Stimulated activated CD4-positive, alpha-beta T cell treated with anti-CD3 and anti-CD28 coated beads, TNF-alpha, amount 100 ng/mL, for 24 hours (primary cell): ENCODE measurements at regions not wholly inside any gene's neighbourhood (a gene's known extent, or its start where the extent isn't known, plus 50 kb on each side); places are given as distances from the start of the nearest gene placed in this dataset.
"Not testable (repeated sequence)": the region's sequence is repeated elsewhere in the genome, so short reads cannot be mapped to it uniquely, and the experiment has no call there.

Experiments
- DNase-seq, 3 experiments: peaks; one replicate each; pipeline ENCODE4 v3.0.0-alpha.2; 2020; ENCODE audit warnings: low read depth in 3 of 3

DNA sequence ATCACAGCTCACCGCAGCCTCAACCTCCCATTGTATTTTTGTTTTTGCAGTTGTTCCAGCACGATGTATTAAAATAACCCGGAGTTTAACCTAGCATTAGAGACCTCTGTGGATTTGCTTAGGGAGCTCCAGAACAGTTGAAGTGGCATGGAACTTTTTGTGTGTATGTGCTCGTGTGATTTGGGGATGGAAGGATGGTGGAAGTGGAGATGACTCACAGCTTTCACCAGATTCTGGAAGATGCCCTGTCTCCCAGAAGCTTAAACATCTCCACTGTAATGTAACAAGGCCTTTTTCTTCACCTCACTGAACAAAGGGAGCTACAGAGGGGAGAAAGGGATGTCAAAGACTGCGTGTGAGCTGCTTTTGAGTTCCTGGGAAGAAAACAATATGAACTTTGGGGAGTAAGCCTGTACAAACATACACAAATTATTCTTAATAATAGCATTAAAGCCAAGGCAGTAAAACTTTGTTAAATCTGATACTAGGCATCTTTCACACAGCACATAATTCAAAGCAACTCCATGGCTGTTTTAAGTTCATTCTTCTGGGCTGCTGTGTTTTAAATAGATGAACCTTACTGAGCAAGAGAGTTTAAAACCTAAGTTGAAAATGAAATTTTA is 226.4 kb downstream of the ADAMTS15 start:
- no peak for DNase-seq

- DNase-seq: no peak
Observed at GRCh38 chr11:130675371-130675821, 227.0 kb downstream of the ADAMTS15 start.

DNA sequence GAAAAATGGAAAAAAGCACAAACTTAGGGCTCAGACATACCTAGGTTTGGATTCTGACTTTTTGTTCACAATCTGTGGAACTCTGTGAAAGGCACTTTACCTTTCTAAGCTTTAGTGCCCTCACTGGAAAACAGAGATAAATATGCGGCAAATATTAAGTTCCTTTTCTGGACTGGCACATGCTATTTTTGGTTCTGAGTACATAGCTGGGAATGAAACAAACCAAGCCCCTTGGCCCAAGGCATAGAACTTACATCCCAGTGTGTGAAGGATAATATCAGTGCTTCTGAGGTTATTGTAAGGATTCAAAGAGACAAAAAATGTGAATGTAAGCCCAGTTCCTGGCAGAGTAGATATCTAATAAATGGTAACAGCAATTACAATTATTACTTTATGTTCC is 227.5 kb downstream of the ADAMTS15 start:
- no peak for DNase-seq

GRCh38 chr11:130677486-130678153 is 229.2 kb downstream of the ADAMTS15 start:
- no peak for DNase-seq

GRCh38 chr11:130679247-130679646 is 230.8 kb downstream of the ADAMTS15 start:
- no peak for DNase-seq

DNA sequence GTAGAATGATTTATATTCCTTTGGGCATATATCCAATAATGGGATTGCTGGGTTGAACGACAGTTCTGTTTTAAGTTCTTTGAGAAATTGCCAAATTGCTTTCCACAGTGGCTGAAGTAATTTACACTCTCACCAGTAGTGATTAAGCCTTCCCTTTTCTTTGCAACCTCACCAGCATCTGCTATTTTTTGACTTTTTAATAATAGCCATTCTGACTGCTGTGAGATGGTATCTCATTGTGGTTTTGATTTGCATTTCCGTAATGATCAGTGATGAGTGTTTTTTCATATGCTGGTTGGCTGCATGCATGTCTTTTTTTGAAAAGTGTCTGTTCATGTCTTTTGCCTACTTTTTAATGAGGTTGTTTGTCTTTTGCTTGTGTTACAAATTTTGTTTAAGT is 233.8 kb downstream of the SNX19 start:
- DNase-seq: not testable (repeated sequence)

DNA sequence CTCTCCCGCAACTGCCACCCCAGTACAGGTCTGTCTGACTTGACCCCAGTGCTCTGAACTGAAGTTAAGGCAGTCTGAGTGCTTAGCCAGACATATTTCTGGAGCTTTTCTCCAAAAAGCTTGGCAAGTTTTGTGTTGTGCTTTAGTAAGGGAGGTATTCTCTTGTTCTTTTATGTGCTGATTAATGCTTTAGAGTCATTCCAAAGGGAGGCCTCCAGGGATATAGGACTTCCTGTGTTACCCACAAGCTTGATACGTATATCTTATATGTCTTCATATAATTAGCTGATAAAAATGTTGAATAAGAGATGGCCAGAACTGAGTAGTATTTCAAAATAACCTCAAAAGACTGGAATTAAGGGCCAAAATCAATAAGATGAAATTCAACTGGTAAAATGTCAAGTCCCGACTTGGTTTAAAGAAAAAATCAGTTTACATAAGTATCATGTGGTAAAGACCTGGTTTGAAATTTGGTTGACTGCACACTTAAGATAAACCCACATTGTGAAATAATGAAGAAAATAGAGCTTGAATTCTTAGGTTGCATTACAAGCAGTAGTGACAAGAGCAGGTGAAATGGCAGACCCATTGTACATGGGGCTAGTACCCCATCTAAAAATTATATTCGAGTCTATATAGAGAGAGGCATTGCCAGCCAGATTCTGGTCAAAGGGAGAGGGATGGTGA is 226.9 kb downstream of the SNX19 start:
- DNase-seq: no peak

- no peak for DNase-seq
Observed at GRCh38 chr11:130691581-130691980, 224.7 kb downstream of the SNX19 start.

DNA sequence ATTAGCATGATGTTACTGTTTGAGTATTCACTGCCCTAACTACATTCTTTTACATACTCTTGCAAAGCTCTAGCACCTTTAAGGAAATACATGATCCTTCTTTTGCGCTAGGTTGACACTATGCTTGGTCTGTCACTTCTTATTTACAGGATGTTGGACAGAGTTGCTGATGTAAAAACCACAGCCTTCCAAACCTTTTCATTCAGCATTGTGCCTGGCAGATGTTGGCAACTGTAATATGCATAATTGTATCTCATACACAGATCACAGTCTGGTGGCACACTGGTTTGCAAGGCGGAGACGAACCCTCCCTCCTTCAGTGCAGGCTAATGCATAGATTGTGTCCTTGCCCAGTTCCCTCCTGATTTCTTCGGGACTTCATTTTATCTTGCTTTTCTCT is 224.1 kb downstream of the SNX19 start:
- no peak for DNase-seq

- no peak for DNase-seq
Observed at GRCh38 chr11:130693543-130693942, 222.7 kb downstream of the SNX19 start.

DNA sequence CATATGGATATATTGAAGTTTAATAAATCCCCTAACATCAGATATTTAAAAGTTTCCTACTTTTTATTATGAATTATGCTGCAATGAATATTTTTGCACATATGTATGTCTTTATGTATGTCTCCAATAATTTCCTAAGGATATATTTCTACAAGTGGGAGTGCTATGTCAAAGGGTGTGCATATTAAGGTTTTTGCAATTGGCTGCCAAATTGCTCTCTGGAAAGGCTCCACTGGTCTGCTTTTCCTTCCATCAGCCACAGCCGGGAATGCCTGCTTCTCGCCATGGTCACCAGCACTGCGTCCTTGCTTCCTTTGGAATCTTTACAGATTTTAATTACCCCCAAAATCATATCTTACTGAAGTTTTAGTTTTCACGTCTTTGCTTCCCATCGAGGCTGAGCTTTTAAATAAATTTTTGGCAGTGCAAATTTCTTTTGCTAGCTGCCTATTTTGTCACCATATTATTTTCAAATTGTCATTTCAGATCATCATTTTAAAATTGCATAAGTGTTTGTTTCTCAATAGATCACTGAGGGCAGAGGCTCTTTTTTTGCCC is 221.7 kb downstream of the SNX19 start:
- no peak for DNase-seq

DNA sequence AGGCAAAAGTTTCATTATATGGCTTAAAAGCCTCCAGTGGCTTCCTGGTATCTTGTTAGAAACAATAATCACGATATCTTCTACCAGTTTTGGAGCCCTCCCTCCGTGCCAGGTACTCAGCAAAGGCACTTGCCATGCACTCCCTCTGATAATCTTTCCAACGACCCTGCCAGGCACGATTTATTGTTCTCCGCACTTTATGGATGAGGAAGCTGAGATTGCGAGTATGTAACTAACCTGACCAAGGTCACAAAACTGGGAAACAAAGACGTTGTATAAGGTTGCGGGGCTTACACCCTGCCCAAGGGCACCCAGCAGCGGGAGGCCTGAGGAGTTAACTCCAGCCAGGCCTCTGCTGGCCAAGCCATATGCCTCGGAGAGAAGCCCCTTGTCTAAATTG is 218.1 kb downstream of the SNX19 start:
- DNase-seq: no peak

- no peak for DNase-seq
Observed at GRCh38 chr11:130699561-130699960, 216.7 kb downstream of the SNX19 start.

DNA sequence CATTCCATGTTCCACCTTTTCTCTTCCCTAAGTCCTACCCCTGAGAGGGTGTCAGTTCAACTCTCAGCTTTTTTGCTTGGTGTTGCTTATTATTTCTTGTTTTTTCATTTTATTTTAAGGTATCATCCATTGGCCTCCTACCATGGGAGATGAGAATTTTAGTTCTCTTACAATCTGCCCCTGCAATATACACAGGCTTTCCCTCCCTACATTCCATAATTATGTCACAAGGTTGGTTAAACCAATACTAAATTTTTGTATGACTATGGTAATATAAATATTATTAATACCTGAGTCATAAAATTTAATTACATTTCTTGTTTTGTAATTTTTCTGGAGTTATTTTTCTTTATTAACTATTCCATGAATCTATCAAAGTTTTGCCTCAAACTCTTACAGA is 216.2 kb downstream of the SNX19 start:
- DNase-seq: no peak

- DNase-seq: no peak
Observed at GRCh38 chr11:130703489-130704190, 212.6 kb downstream of the SNX19 start.

GRCh38 chr11:130705670-130706421 is 210.4 kb downstream of the SNX19 start:
- no peak for DNase-seq

- DNase-seq: no peak
Observed at GRCh38 chr11:130706572-130706971, 209.7 kb downstream of the SNX19 start.

DNA sequence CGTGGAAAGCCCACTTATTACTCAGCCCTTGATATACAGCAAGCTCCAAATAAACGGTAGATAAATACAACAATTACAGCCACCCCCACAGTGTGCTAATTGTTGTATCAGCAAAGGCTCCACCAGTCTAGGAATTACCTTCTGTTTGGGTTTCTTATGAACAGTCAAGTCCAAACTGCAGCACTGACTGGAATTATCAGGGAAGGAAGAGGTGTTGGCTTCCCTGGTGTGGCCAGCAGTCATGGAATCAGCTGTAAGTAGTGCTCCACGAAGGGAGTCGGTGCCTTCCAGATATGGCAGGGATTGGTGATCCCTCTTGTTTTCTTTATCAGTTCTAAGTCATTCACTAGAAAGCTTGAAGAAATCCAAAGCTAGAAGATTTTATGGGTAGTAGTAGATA is 209.1 kb downstream of the SNX19 start:
- DNase-seq: no peak

- no peak for DNase-seq
Observed at GRCh38 chr11:130709531-130709930, 206.7 kb downstream of the SNX19 start.

DNA sequence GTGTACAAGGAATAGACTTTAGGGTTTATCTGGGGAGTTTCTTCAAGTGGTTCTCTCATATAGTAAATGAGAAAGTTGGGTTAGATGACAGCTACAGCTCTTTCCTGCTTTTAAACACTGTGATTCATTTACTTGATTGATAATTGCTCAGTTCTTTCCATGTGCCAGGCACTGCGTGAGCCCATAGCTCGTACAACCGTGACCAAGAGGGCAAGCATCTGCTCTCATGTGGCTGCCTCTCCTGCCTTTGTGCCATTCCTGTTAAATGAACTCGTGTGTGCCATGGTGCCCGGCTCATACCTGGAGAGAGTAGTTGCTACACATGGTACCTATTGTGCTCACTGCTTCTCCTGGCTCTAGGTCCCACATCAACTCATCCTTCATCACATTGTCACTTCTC is 206.3 kb downstream of the SNX19 start:
- DNase-seq: no peak

GRCh38 chr11:130710497-130711012 is 205.7 kb downstream of the SNX19 start:
- no peak for DNase-seq
